Type B pancreatic cell (in vitro differentiated cells): ENCODE measurements at regions not wholly inside any gene's neighbourhood (a gene's known extent, or its start where the extent isn't known, plus 50 kb on each side); places are given as distances from the start of the nearest gene placed in this dataset.

Experiments used
- DNase-seq: peaks from one replicate; pipeline ENCODE4 v3.0.0; 2021; ENCODE audit warnings: mixed read lengths; ENCODE audit not compliant: unreplicated experiment; ENCODE audit errors: extremely low spot score
- H3K27ac Mint-ChIP-seq: 2 replicates; pipeline ENCODE4 v1.8.0; 2021; ENCODE audit warnings: mild to moderate bottlenecking, mixed read lengths
- H3K27me3 Mint-ChIP-seq: 2 replicates; pipeline ENCODE4 v1.8.0; 2021; ENCODE audit warnings: mixed read lengths
- H3K36me3 Mint-ChIP-seq: 2 replicates; pipeline ENCODE4 v1.8.0; 2021; ENCODE audit warnings: mixed read lengths
- H3K4me1 Mint-ChIP-seq: one replicate; pipeline ENCODE4 v1.8.0; 2021; ENCODE audit warnings: mixed read lengths; ENCODE audit not compliant: unreplicated experiment
- H3K4me3 Mint-ChIP-seq: 2 replicates; pipeline ENCODE4 v1.8.0; 2021; ENCODE audit warnings: mild to moderate bottlenecking, mixed read lengths
- H3K9me3 Mint-ChIP-seq: 2 replicates; pipeline ENCODE4 v1.8.0; 2021; ENCODE audit warnings: mixed read lengths
- TF ChIP-seq, protein P1 (sequence below): fragments of 200-600 bp; sonication (generic); conservative IDR thresholded peaks from 2 replicates; pipeline ENCODE4 v1.5.0; 2021; ENCODE audit warnings: antibody characterized with exemption, mild to moderate bottlenecking

DNA sequence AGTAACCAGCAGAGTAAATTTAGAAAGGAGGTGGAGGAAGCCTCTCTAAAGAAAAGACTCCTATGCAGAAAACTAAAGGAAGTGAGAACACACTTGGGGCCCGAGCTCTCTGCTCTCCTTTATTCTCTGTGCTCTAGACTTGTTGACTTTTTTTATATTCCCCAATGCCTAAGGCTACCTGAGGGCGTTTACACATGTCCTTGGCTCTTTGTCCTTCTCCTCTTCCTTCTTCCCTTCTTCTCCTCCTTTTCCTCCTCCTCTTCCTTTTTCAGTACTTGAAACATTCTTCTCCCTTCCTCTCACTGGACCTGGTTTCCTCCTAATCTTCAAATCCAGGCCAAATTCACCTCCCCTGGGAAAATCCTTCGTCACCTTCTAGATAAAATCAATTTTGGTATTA, 256.4 kb upstream of the TRPC7 start:
- no peak for DNase-seq
- Mint-ChIP-seq H3K27me3 (no peaks in the 10 kb centered on the region), H3K9me3 (no peaks in the 10 kb centered on the region), H3K4me1 (no peaks in the 10 kb centered on the region), H3K36me3 (no peaks in the 10 kb centered on the region), H3K4me3 (no peak overlapping the region), H3K27ac (no peak overlapping the region)
- TF ChIP-seq, protein P1, sequence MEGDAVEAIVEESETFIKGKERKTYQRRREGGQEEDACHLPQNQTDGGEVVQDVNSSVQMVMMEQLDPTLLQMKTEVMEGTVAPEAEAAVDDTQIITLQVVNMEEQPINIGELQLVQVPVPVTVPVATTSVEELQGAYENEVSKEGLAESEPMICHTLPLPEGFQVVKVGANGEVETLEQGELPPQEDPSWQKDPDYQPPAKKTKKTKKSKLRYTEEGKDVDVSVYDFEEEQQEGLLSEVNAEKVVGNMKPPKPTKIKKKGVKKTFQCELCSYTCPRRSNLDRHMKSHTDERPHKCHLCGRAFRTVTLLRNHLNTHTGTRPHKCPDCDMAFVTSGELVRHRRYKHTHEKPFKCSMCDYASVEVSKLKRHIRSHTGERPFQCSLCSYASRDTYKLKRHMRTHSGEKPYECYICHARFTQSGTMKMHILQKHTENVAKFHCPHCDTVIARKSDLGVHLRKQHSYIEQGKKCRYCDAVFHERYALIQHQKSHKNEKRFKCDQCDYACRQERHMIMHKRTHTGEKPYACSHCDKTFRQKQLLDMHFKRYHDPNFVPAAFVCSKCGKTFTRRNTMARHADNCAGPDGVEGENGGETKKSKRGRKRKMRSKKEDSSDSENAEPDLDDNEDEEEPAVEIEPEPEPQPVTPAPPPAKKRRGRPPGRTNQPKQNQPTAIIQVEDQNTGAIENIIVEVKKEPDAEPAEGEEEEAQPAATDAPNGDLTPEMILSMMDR, result no peak

DNA sequence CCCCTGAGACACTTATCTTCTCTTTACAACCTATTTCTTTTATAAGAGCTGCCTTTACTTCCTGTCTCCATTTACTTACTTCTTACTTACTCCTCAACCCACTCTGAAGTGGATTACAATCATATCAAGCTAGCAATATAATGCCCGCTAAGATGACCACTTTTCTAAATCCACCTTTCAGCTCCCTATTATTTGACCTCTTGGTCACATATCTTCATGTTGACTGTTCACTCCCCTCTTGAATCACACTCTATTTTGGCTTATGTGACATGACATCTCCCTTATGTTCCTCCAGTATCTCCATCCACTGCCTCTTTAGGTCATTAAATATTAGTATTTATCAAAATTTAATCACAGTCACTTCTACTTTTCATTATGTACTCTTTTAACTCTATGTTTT, 255.3 kb upstream of the TRPC7 start:
- H3K4me3 Mint-ChIP-seq, result no peak overlapping the region
- no peaks in the 10 kb centered on the region for H3K36me3 Mint-ChIP-seq
- no peaks in the 10 kb centered on the region for H3K4me1 Mint-ChIP-seq
- TF ChIP-seq, protein P1, result no peak
- DNase-seq, result no peak
- H3K27me3 Mint-ChIP-seq, result no peaks in the 10 kb centered on the region
- H3K27ac Mint-ChIP-seq, result no peak overlapping the region
- H3K9me3 Mint-ChIP-seq, result no peaks in the 10 kb centered on the region

DNA sequence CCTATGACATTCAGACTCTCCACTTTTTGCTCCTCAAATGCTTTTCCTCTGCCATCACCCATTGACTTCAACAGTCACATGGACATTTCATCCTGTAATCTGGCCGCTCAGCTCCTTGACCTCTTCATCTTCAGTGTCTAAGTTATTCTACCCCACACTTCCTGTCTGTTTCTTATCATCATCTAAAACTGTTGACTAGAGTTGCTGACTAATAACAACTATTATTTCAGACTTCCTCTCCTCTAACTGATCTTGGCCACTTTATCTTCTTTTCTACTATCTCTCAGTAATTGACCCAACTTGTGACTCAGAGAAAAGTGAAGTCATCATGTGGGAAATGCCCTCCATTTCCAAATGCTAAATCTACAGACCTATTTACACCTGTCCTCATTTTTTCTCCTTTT, 254.7 kb upstream of the TRPC7 start:
- DNase-seq, result no peak
- no peaks in the 10 kb centered on the region for H3K27me3 Mint-ChIP-seq
- TF ChIP-seq, protein P1, result no peak
- H3K4me1 Mint-ChIP-seq, result no peaks in the 10 kb centered on the region
- H3K4me3 Mint-ChIP-seq, result no peak overlapping the region
- H3K36me3 Mint-ChIP-seq, result no peaks in the 10 kb centered on the region
- no peak overlapping the region for H3K27ac Mint-ChIP-seq
- H3K9me3 Mint-ChIP-seq, result no peaks in the 10 kb centered on the region

DNA sequence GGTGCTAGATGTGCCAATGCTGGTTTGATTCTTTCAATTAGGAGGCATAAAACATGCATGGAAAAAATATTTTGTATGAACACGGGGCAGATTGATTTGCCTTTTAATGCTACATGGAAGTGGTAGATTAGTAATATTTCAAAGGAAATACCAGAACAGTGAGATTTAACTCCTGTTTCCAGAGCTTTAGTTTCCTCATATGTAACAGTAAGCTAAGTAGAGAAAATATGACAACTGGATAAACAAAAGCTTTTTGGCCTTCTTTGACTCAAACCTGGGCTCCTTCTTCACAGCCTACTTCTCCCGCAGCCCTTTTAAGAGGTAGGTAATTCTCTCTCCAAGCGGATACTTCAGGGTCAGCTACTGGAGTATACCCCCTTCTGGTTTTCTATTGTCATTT, 254.2 kb upstream of the TRPC7 start:
- Mint-ChIP-seq H3K4me3 (no peak overlapping the region), H3K36me3 (no peaks in the 10 kb centered on the region), H3K27ac (no peak overlapping the region), H3K27me3 (no peaks in the 10 kb centered on the region), H3K4me1 (no peaks in the 10 kb centered on the region), H3K9me3 (no peaks in the 10 kb centered on the region)
- TF ChIP-seq, protein P1, result no peak
- no peak for DNase-seq

DNA sequence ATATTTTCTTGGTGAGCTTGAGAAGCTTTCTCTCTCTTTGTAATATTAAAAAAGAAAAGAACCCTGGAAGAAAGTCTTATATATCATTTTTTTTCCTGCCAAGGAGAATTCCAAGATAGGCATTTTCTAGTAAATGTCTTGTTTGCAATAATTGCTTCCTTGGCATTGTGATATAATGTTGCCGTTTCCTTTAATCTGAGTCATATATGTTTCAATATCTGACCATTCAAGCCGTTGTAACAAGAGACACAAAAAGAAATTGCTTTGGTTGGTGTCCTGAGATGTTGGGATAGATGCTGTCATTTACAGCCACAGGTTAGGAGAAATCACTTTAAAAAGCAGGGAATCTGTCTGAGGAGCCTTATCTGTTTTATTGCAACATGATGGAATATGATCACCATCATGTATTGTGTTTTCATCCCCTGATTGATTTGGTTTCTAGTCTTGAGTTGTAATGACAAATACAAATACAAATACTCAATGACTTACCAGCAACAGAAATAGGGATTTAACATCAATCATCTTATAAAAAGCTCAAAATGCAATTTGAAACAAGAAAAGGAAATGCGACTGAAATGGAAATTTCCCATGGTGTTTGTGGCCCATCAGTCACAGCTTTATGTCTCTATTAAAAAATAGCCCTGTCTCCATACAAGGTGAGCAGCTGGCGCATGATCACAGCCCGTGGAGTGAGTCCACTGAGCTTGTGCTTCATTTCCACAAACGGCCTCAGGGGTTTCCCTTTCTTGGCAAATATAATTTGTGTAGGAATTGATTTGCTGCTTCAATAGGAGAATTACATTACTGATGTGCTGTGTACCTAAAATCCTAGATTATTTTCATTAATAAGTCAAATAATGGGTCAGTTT, 250.1 kb upstream of the TRPC7 start:
- DNase-seq, result no peak
- Mint-ChIP-seq H3K27ac (no peak overlapping the region), H3K4me1 (no peaks in the 10 kb centered on the region), H3K36me3 (no peaks in the 10 kb centered on the region), H3K9me3 (no peaks in the 10 kb centered on the region), H3K27me3 (no peaks in the 10 kb centered on the region), H3K4me3 (no peak overlapping the region)
- TF ChIP-seq, protein P1, result no peak
